Ishikawa (cell line): ENCODE measurements at regions not wholly inside any gene's neighbourhood (a gene's known extent, or its start where the extent isn't known, plus 50 kb on each side); places are given as distances from the start of the nearest gene placed in this dataset.
A peak's percentile ranks its signal among the peaks of the same experiment; 100 is the strongest.

Source experiments
- CEBPB ChIP-seq: IDR thresholded peaks from 2 replicates; pipeline ENCODE4 v1.6.1; 2012
- CREB1 ChIP-seq: IDR thresholded peaks from 2 replicates; pipeline ENCODE4 v1.6.1; 2012; ENCODE audit warnings: low read depth
- EGR1 ChIP-seq: IDR thresholded peaks from 2 replicates; pipeline ENCODE4 v1.6.1; 2012
- EP300 ChIP-seq: IDR thresholded peaks from 2 replicates; pipeline ENCODE4 v1.6.1; 2012; ENCODE audit warnings: borderline replicate concordance
- FOXM1 ChIP-seq: IDR thresholded peaks from 2 replicates; pipeline ENCODE4 v1.6.1; 2012; ENCODE audit warnings: low read depth, borderline replicate concordance
- NFIC ChIP-seq: IDR thresholded peaks from 2 replicates; pipeline ENCODE4 v1.6.1; 2012
- RAD21 ChIP-seq: IDR thresholded peaks from 2 replicates; pipeline ENCODE4 v1.6.1; 2012; ENCODE audit warnings: low read depth
- TAF1 ChIP-seq: IDR thresholded peaks from 2 replicates; pipeline ENCODE4 v1.6.1; 2012; ENCODE audit warnings: low read depth, mild to moderate bottlenecking
- TCF12 ChIP-seq: IDR thresholded peaks from 2 replicates; pipeline ENCODE4 v1.6.1; 2012; ENCODE audit warnings: low read depth
- TEAD4 ChIP-seq: IDR thresholded peaks from 2 replicates; pipeline ENCODE4 v1.6.1; 2012
- YY1 ChIP-seq: IDR thresholded peaks from 2 replicates; pipeline ENCODE4 v1.6.1; 2012; ENCODE audit warnings: low read depth
- TF ChIP-seq, protein P1 (sequence below): IDR thresholded peaks from 2 replicates; pipeline ENCODE4 v1.6.1; 2012; ENCODE audit warnings: low read depth, mild to moderate bottlenecking
- TF ChIP-seq, protein P2 (sequence below): IDR thresholded peaks from 2 replicates; pipeline ENCODE4 v1.6.1; 2012
- TF ChIP-seq, protein P3 (sequence below): IDR thresholded peaks from 2 replicates; pipeline ENCODE4 v1.6.1; 2012

DNA sequence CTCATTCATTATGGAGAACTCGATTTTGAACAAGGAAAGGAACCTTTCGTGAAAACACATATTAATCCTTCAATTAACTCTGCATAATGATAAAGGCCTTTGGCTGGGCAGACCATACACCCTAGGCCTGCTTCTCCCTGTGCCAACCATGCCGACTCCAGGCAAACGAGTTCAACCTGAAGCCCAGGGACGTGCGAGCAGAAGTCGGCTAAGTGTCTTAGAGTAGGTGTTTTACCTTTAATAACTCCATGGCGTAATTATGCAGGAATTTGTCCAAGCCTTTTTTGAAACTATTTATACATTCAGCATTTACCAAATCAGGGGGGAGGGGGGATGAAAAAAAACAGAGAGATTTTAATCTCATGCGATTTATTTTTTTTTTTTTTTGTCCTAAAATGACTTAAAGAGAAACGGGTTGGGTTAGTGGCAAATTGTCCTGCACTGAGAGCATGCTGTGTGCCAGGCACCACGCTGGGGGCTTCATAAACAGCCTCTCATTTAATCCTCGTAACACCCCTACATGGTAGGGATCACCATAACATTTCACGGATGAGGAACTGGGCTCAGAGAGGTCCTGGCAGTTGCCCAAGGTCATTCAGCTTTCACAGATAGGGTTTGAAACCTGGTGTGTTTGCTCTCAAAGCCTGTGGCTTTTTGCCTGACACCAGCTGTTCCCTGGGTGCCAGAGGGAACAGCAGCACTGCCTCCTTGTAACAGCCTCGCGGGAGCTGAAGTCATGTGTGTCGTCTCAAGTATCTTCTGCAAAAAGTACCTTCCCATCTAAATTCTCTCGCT lies 423.9 kb downstream of the MN1 start:
- TF ChIP-seq, protein P1, sequence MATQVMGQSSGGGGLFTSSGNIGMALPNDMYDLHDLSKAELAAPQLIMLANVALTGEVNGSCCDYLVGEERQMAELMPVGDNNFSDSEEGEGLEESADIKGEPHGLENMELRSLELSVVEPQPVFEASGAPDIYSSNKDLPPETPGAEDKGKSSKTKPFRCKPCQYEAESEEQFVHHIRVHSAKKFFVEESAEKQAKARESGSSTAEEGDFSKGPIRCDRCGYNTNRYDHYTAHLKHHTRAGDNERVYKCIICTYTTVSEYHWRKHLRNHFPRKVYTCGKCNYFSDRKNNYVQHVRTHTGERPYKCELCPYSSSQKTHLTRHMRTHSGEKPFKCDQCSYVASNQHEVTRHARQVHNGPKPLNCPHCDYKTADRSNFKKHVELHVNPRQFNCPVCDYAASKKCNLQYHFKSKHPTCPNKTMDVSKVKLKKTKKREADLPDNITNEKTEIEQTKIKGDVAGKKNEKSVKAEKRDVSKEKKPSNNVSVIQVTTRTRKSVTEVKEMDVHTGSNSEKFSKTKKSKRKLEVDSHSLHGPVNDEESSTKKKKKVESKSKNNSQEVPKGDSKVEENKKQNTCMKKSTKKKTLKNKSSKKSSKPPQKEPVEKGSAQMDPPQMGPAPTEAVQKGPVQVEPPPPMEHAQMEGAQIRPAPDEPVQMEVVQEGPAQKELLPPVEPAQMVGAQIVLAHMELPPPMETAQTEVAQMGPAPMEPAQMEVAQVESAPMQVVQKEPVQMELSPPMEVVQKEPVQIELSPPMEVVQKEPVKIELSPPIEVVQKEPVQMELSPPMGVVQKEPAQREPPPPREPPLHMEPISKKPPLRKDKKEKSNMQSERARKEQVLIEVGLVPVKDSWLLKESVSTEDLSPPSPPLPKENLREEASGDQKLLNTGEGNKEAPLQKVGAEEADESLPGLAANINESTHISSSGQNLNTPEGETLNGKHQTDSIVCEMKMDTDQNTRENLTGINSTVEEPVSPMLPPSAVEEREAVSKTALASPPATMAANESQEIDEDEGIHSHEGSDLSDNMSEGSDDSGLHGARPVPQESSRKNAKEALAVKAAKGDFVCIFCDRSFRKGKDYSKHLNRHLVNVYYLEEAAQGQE: no peak
- TF ChIP-seq, protein P2, sequence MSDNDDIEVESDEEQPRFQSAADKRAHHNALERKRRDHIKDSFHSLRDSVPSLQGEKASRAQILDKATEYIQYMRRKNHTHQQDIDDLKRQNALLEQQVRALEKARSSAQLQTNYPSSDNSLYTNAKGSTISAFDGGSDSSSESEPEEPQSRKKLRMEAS: no peak
- TF ChIP-seq TAF1 (no peak), TCF12 (no peak), EP300 (no peak), RAD21 (no peak), YY1 (no peak), NFIC (peak; percentile 86), TEAD4 (0 out of 2 replicates have a peak, but pooled peaks have one; percentile 10), CEBPB (no peak), EGR1 (no peak), FOXM1 (no peak), CREB1 (no peak)
- TF ChIP-seq, protein P3, sequence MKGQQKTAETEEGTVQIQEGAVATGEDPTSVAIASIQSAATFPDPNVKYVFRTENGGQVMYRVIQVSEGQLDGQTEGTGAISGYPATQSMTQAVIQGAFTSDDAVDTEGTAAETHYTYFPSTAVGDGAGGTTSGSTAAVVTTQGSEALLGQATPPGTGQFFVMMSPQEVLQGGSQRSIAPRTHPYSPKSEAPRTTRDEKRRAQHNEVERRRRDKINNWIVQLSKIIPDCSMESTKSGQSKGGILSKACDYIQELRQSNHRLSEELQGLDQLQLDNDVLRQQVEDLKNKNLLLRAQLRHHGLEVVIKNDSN: no peak
